Loucy (cell line): ENCODE measurements at regions not wholly inside any gene's neighbourhood (a gene's known extent, or its start where the extent isn't known, plus 50 kb on each side); places are given as distances from the start of the nearest gene placed in this dataset.
"Not testable (repeated sequence)": the region's sequence is repeated elsewhere in the genome, so short reads cannot be mapped to it uniquely, and the experiment has no call there.

Source experiments
- EZH2phosphoT487 ChIP-seq: fragments of 200-600 bp; IDR thresholded peaks from 2 replicates; pipeline ENCODE4 v1.6.1; 2018; ENCODE audit warnings: antibody characterized with exemption, mild to moderate bottlenecking, moderate library complexity, borderline replicate concordance
- TF ChIP-seq, protein P1 (sequence below): fragments of 200-600 bp; sonication (generic); conservative IDR thresholded peaks from 2 replicates; pipeline ENCODE4 v1.5.1; 2014; ENCODE audit warnings: mild to moderate bottlenecking, antibody characterized with exemption, low read length

DNA sequence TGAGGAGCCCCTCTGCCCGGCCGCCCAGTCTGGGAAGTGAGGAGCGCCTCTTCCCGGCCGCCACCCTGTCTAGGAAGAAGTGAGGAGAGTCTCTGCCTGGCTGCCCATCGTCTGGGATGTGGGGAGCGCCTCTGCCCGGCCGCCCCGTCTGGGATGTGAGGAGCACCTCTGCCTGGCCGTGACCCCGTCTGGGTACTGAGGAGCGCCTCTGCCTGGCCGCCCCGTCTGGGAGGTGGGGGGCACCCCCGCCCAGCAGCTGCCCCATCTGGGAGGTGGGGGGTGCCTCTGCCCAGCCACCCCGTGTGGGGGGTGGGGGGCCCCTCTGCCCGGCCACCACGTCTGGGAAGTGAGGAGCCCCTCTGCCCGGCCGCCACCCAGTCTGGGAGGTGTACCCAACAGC is 293.9 kb downstream of the SI start:
- TF ChIP-seq, protein P1, sequence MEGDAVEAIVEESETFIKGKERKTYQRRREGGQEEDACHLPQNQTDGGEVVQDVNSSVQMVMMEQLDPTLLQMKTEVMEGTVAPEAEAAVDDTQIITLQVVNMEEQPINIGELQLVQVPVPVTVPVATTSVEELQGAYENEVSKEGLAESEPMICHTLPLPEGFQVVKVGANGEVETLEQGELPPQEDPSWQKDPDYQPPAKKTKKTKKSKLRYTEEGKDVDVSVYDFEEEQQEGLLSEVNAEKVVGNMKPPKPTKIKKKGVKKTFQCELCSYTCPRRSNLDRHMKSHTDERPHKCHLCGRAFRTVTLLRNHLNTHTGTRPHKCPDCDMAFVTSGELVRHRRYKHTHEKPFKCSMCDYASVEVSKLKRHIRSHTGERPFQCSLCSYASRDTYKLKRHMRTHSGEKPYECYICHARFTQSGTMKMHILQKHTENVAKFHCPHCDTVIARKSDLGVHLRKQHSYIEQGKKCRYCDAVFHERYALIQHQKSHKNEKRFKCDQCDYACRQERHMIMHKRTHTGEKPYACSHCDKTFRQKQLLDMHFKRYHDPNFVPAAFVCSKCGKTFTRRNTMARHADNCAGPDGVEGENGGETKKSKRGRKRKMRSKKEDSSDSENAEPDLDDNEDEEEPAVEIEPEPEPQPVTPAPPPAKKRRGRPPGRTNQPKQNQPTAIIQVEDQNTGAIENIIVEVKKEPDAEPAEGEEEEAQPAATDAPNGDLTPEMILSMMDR, result not testable (repeated sequence)
- not testable (repeated sequence) for TF ChIP-seq EZH2phosphoT487
